ENCODE measurements at regions not wholly inside any gene's neighbourhood (a gene's known extent, or its start where the extent isn't known, plus 50 kb on each side); places are given as distances from the start of the nearest gene placed in this dataset.

DNA sequence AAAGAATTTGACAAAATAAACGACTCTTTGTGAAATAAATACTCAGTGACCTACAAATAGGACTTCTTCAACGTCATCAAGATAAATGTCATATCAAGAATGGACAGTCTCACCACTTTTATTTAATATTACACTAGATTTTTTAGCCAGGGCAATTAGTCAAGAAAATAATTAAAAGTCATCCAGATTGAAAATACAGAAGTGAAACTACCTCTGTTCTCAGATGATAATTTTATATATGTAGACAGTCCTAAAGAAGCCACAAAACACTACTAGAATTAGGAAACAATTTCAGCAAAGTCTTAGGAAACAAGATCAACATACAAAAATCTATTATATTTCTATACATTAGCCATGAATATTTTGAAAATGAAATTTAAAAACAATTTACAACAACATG lies 689.6 kb upstream of the SEL1L start:
- TF ChIP-seq, protein P1, sequence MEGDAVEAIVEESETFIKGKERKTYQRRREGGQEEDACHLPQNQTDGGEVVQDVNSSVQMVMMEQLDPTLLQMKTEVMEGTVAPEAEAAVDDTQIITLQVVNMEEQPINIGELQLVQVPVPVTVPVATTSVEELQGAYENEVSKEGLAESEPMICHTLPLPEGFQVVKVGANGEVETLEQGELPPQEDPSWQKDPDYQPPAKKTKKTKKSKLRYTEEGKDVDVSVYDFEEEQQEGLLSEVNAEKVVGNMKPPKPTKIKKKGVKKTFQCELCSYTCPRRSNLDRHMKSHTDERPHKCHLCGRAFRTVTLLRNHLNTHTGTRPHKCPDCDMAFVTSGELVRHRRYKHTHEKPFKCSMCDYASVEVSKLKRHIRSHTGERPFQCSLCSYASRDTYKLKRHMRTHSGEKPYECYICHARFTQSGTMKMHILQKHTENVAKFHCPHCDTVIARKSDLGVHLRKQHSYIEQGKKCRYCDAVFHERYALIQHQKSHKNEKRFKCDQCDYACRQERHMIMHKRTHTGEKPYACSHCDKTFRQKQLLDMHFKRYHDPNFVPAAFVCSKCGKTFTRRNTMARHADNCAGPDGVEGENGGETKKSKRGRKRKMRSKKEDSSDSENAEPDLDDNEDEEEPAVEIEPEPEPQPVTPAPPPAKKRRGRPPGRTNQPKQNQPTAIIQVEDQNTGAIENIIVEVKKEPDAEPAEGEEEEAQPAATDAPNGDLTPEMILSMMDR (IDR thresholded peaks at IDR 0.05; ENCODE audit: poor library complexity): no peak
- TF ChIP-seq EZH2 (IDR thresholded peaks at IDR 0.05; ENCODE audit: borderline replicate concordance) (no peak), EZH2phosphoT487 (IDR thresholded peaks at IDR 0.05; ENCODE audit: low read depth, severe bottlenecking, unreplicated experiment) (no peak)
